ENCODE measurements at regions not wholly inside any gene's neighbourhood (a gene's known extent, or its start where the extent isn't known, plus 50 kb on each side); places are given as distances from the start of the nearest gene placed in this dataset.

DNA sequence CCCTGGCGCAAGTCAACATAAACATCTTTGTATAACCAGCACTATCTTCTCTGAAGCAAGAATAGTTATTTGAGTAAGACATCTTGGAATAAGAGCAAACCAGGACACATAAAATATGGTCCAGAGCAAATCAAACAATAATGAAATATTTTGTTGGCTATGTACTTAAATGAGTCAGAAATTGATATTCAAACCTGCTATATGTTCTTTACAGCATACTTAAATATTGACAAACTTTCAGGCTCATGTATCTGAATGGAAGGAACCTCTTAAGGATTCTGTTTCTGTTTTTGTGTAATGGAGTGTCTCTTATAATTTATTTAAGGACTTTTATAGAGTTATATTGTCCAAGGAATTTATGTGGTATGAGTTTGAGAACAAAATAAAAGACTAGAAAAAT, 747.3 kb downstream of the EFNA5 start:
- Histone ChIP-seq H3K4me1 (ENCODE audit: control insufficient read depth in 1 of 2, insufficient read depth in 1 of 2, low read depth in 1 of 2, low read length in 1 of 2) (no peaks in the 10 kb centered on the region), H3K36me3 (no peaks in the 10 kb centered on the region), H3K9me3 (no peaks in the 10 kb centered on the region), H3K4me3 (ENCODE audit: low read depth in 1 of 2, low read length in 1 of 2) (no peak overlapping the region), H3K27ac (no peak overlapping the region), H3K27me3 (no peaks in the 10 kb centered on the region)
- TF ChIP-seq, protein P1, sequence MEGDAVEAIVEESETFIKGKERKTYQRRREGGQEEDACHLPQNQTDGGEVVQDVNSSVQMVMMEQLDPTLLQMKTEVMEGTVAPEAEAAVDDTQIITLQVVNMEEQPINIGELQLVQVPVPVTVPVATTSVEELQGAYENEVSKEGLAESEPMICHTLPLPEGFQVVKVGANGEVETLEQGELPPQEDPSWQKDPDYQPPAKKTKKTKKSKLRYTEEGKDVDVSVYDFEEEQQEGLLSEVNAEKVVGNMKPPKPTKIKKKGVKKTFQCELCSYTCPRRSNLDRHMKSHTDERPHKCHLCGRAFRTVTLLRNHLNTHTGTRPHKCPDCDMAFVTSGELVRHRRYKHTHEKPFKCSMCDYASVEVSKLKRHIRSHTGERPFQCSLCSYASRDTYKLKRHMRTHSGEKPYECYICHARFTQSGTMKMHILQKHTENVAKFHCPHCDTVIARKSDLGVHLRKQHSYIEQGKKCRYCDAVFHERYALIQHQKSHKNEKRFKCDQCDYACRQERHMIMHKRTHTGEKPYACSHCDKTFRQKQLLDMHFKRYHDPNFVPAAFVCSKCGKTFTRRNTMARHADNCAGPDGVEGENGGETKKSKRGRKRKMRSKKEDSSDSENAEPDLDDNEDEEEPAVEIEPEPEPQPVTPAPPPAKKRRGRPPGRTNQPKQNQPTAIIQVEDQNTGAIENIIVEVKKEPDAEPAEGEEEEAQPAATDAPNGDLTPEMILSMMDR (IDR thresholded peaks at IDR 0.05): no peak

DNA sequence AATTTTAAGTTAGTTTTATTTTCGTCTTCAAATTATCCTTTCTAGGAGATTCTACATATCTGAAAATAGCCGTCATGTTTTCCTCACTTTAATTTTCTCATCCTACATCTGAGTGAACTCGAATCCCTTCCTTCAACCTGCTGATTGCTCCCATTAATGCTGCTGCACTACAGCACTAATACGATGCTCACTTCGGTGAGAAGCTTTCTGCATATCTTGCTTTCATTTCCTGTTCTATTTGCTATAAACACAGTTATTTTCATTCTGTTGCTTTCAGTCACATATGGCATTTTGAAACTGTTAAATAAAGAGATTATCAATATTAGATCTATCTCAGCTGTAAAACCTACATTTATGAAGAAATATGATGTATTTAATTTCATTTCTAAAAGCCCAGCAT, 749.2 kb downstream of the EFNA5 start:
- H3K4me1 ChIP-seq (ENCODE audit: control insufficient read depth in 1 of 2, insufficient read depth in 1 of 2, low read depth in 1 of 2, low read length in 1 of 2): no peaks in the 10 kb centered on the region
- H3K36me3 ChIP-seq: no peaks in the 10 kb centered on the region
- no peak overlapping the region for H3K27ac ChIP-seq
- H3K27me3 ChIP-seq: no peaks in the 10 kb centered on the region
- H3K9me3 ChIP-seq: no peaks in the 10 kb centered on the region
- H3K4me3 ChIP-seq (ENCODE audit: low read depth in 1 of 2, low read length in 1 of 2): no peak overlapping the region
- TF ChIP-seq, protein P1 (IDR thresholded peaks at IDR 0.05): no peak

DNA sequence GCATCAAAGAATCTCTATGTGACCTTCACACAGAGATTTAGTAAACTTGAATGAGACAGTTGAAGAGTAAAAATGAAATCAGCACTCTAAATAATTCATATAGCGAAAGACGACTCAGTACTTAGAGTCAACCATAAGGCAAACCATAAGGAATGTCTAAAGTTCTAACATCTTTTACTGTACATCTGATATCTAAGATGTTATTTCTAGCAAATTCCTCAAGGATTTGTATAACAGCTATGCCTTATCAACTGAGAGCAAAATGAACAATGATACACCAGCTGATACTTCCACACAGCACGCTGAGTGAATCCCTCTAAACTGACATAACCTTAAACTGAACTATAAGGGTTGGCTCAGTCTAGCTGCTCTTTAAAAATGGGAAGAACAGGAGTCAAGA, 760.3 kb downstream of the EFNA5 start:
- H3K9me3 ChIP-seq: no peaks in the 10 kb centered on the region
- TF ChIP-seq, protein P1 (IDR thresholded peaks at IDR 0.05): no peak

DNA sequence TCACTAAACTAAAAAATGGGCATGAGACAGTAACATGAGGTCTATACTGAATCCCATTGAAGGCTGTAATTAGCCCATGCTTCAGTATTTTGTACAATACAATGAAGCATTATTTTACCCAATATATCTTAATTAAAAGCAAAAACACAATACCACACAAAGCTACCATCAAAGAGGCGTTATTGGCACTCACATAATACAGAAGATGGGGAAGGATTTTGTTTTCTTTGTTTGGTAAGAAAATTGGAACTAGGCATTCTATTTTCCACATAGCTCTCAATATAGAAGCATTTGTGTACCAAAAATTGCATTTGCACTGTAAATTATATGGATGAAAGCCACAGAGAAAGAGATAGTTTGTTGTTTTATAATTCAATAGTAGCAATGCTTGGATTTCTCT, 761.0 kb downstream of the EFNA5 start:
- TF ChIP-seq, protein P1 (IDR thresholded peaks at IDR 0.05): no peak
- Histone ChIP-seq H3K4me1 (ENCODE audit: control insufficient read depth in 1 of 2, insufficient read depth in 1 of 2, low read depth in 1 of 2, low read length in 1 of 2) (no peaks in the 10 kb centered on the region), H3K9me3 (no peaks in the 10 kb centered on the region), H3K27ac (no peak overlapping the region), H3K36me3 (no peaks in the 10 kb centered on the region), H3K4me3 (ENCODE audit: low read depth in 1 of 2, low read length in 1 of 2) (no peak overlapping the region), H3K27me3 (no peaks in the 10 kb centered on the region)

More for the DNA sequence above, 760.3 kb downstream of the EFNA5 start:
- Histone ChIP-seq H3K27me3 (no peaks in the 10 kb centered on the region), H3K4me1 (ENCODE audit: control insufficient read depth in 1 of 2, insufficient read depth in 1 of 2, low read depth in 1 of 2, low read length in 1 of 2) (no peaks in the 10 kb centered on the region), H3K36me3 (no peaks in the 10 kb centered on the region), H3K27ac (no peak overlapping the region), H3K4me3 (ENCODE audit: low read depth in 1 of 2, low read length in 1 of 2) (no peak overlapping the region)

DNA sequence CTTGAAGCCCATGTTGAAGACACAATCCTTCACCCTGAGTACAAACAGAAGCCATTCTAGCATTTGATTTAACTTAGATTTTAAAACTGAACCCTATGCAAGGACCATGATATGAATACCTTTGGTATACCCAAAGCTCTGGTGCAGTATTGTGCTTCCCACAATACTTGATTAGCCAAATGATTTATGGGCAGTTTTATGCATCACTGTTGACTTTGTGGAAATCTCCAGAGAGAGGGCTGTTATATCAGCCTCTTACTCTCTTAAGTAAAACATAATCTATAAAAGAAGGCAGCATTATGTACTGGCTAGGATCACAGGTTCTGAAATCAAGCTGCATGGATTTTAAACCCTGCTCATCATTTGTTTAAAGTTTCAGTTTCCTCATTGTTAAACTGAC, 762.8 kb downstream of the EFNA5 start:
- H3K9me3 ChIP-seq: no peaks in the 10 kb centered on the region
- no peaks in the 10 kb centered on the region for H3K27me3 ChIP-seq
- H3K36me3 ChIP-seq: no peaks in the 10 kb centered on the region
- H3K27ac ChIP-seq: no peak overlapping the region
- TF ChIP-seq, protein P1 (IDR thresholded peaks at IDR 0.05): no peak
- no peaks in the 10 kb centered on the region for H3K4me1 ChIP-seq (ENCODE audit: control insufficient read depth in 1 of 2, insufficient read depth in 1 of 2, low read depth in 1 of 2, low read length in 1 of 2)
- no peak overlapping the region for H3K4me3 ChIP-seq (ENCODE audit: low read depth in 1 of 2, low read length in 1 of 2)

DNA sequence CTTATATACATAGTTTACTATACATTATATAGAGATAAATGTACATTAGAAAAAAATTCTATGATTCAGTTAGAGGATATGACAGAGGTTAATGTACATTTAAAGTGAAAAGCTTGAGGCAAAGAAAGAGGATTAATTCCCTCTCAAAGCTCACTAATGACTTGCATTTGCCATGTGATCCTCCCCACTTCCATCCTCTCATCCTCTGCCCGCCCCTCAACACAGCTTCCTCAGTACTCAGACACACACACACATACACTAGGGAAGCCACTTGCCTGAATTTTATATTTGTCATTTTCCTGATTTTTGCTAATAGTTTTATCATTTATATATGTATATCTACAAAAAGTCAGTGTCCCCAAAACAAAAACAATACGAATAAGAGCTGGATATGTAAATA, 764.5 kb downstream of the EFNA5 start:
- TF ChIP-seq, protein P1 (IDR thresholded peaks at IDR 0.05): no peak
- H3K4me3 ChIP-seq (ENCODE audit: low read depth in 1 of 2, low read length in 1 of 2): no peak overlapping the region
- H3K27me3 ChIP-seq: no peaks in the 10 kb centered on the region
- H3K27ac ChIP-seq: no peak overlapping the region
- H3K4me1 ChIP-seq (ENCODE audit: control insufficient read depth in 1 of 2, insufficient read depth in 1 of 2, low read depth in 1 of 2, low read length in 1 of 2): no peaks in the 10 kb centered on the region
- no peaks in the 10 kb centered on the region for H3K36me3 ChIP-seq
- no peaks in the 10 kb centered on the region for H3K9me3 ChIP-seq

All from neutrophil (primary cell).